22Rv1 (cell line): ENCODE measurements at regions not wholly inside any gene's neighbourhood (a gene's known extent, or its start where the extent isn't known, plus 50 kb on each side); places are given as distances from the start of the nearest gene placed in this dataset.

Experiments
- H3K27ac ChIP-seq: fragments of 450-650 bp; 2 replicates; pipeline ENCODE4 v1.5.1; 2017
- CTCF ChIP-seq: fragments of 450-650 bp; IDR thresholded peaks from 2 replicates; pipeline ENCODE4 v1.5.1; 2017; ENCODE audit warnings: mild to moderate bottlenecking
- ZFX ChIP-seq: fragments of 450-650 bp; IDR thresholded peaks from 2 replicates; pipeline ENCODE4 v1.6.1; 2017; ENCODE audit warnings: antibody characterized with exemption, borderline replicate concordance

DNA sequence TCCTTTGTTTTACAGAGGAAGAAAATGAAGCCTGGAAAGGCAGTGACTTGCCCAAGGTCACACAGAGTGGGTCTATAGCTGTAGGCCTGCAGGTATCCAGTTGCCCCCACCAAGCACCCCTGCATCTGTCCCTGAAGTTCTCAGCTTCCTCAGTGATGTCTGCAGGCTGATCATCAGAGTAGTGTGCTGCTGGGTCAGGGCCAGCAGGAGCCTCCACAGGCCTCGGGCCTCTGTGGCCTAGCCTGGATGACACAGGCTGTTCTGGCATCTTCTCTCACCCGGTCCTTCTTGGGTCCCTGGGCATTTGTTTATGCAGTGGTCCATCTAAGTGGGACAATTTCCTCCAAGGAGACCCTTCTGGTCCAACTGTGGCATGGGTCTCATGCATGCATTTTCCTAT is 74.8 kb upstream of the E2F8 start:
- no peak for TF ChIP-seq ZFX
- TF ChIP-seq CTCF: no peak
- H3K27ac ChIP-seq: no peak overlapping the region

- no peak overlapping the region for H3K27ac ChIP-seq
- TF ChIP-seq ZFX: no peak
- TF ChIP-seq CTCF: no peak
Measured at GRCh38 chr11:19313140-19313539, 72.4 kb upstream of the E2F8 start.

DNA sequence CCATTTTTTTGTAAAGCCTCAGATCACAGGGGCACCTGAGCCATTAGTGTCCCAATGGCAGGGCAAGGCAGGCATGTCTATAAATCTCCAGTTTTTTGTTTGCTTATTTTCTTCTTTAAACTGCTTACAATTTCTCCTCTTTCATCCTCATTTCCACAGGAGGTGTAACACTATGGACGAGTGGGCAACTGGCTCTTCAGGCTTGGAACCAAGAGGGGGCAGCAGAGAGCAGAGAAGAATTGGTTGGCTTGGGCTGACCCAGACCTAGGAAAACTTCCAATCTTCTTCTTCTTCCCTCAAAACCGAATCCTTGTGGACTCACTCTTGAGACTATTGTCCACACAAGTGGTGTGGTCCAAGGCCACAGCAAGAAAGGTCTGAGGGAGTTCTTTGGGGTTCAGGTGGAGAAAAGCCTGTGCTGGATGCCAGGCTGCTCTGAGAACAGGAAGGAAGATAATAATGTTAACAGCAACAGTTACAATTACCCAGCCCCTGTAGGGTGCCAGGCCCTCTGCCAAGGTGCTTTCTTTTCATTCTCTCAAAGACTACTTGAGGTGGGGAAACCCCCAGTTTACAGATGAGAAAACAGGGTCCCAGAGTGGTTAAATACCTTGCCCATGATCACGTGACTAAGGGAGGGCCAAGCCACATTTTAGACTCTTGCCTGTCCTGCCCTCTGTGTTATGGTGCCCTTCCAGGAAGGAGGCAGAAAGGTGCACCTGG is 70.7 kb upstream of the E2F8 start:
- no peak overlapping the region for H3K27ac ChIP-seq
- TF ChIP-seq ZFX (no peak), CTCF (peak; percentile 90)

DNA sequence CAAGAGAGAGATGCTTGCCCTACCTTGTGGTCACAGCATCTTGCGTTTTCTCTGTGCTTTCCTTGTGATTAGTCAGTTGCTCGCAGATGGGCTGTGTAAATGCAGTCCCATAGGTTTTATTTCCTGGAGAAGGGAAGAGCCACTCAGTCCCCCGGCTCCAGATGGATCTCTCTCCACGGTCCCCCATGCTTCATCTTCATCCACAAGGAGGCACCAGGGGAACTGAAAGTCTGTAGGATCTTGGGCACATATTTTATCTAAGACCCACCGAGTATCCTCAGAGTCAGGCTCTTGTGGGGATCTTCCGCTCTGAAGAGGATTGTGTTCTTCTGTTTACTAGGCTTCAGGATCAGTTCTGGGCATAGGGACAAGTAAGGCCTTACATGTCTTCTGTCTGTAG is 66.8 kb upstream of the E2F8 start:
- no peak overlapping the region for H3K27ac ChIP-seq
- TF ChIP-seq ZFX (no peak), CTCF (no peak)

- TF ChIP-seq ZFX: no peak
- TF ChIP-seq CTCF: no peak
- no peak overlapping the region for H3K27ac ChIP-seq
Measured at GRCh38 chr11:19306179-19306944, 65.6 kb upstream of the E2F8 start.

- H3K27ac ChIP-seq: no peak overlapping the region
- TF ChIP-seq CTCF (no peak), ZFX (no peak)
Measured at GRCh38 chr11:19301361-19301760, 60.6 kb upstream of the E2F8 start.

GRCh38 chr11:19294444-19294843 is 53.7 kb upstream of the E2F8 start:
- TF ChIP-seq CTCF (no peak), ZFX (no peak)
- no peak overlapping the region for H3K27ac ChIP-seq
